Mesothelial cell of epicardium (in vitro differentiated cells): ENCODE measurements at regions not wholly inside any gene's neighbourhood (a gene's known extent, or its start where the extent isn't known, plus 50 kb on each side); places are given as distances from the start of the nearest gene placed in this dataset.

Experiments
- DNase-seq, 2 experiments: peaks; one replicate each; pipeline ENCODE4 v3.0.0; 2021; ENCODE audit warnings: low spot score in 2 of 2; ENCODE audit not compliant: unreplicated experiment in 2 of 2
- H3K27ac Mint-ChIP-seq: 2 replicates; pipeline ENCODE4 v1.8.0; 2021; ENCODE audit warnings: mixed read lengths
- H3K27me3 Mint-ChIP-seq: 2 replicates; pipeline ENCODE4 v1.8.0; 2021; ENCODE audit warnings: low read depth, mixed read lengths
- H3K36me3 Mint-ChIP-seq: 2 replicates; pipeline ENCODE4 v1.8.0; 2021; ENCODE audit warnings: mixed read lengths
- H3K4me1 Mint-ChIP-seq: 2 replicates; pipeline ENCODE4 v1.8.0; 2021; ENCODE audit warnings: mixed read lengths
- H3K4me3 Mint-ChIP-seq: 2 replicates; pipeline ENCODE4 v1.8.0; 2021; ENCODE audit warnings: mild to moderate bottlenecking, moderate library complexity, mixed read lengths
- H3K9me3 Mint-ChIP-seq: 2 replicates; pipeline ENCODE4 v1.8.0; 2021; ENCODE audit warnings: mixed read lengths
- CTCF ChIP-seq: fragments of 200-600 bp; sonication (generic); IDR thresholded peaks from one replicate; pipeline ENCODE4 v1.5.0; 2021; ENCODE audit warnings: antibody characterized with exemption; ENCODE audit not compliant: unreplicated experiment

- Mint-ChIP-seq H3K36me3 (no peaks in the 10 kb centered on the region), H3K27me3 (peaks cover 3% of the 10 kb centered on the region), H3K27ac (no peak overlapping the region), H3K4me1 (peaks cover 22% of the 10 kb centered on the region), H3K4me3 (no peak overlapping the region), H3K9me3 (no peaks in the 10 kb centered on the region)
- TF ChIP-seq CTCF: no peak
- DNase-seq: no peak
Measured at GRCh38 chr13:109666656-109667055, 119.7 kb downstream of the IRS2 start.

- no peak for TF ChIP-seq CTCF
- Mint-ChIP-seq H3K27ac (no peak overlapping the region), H3K9me3 (no peaks in the 10 kb centered on the region), H3K36me3 (no peaks in the 10 kb centered on the region), H3K27me3 (peaks cover 3% of the 10 kb centered on the region), H3K4me1 (peaks cover 22% of the 10 kb centered on the region), H3K4me3 (no peak overlapping the region)
- DNase-seq: no peak
Measured at GRCh38 chr13:109665781-109666249, 120.6 kb downstream of the IRS2 start.

- Mint-ChIP-seq H3K9me3 (no peaks in the 10 kb centered on the region), H3K4me3 (no peak overlapping the region), H3K27ac (no peak overlapping the region), H3K36me3 (no peaks in the 10 kb centered on the region), H3K27me3 (peaks cover 3% of the 10 kb centered on the region), H3K4me1 (peaks cover 22% of the 10 kb centered on the region)
- DNase-seq: no peak
- no peak for TF ChIP-seq CTCF
Measured at GRCh38 chr13:109665240-109665639, 121.1 kb downstream of the IRS2 start.

GRCh38 chr13:109657395-109657794 is 129.0 kb downstream of the IRS2 start:
- Mint-ChIP-seq H3K4me3 (no peak overlapping the region), H3K27ac (no peak overlapping the region), H3K27me3 (peaks cover 3% of the 10 kb centered on the region), H3K9me3 (no peaks in the 10 kb centered on the region), H3K36me3 (no peaks in the 10 kb centered on the region), H3K4me1 (peaks cover 16% of the 10 kb centered on the region)
- TF ChIP-seq CTCF: no peak
- no peak for DNase-seq

GRCh38 chr13:109656206-109656605 is 130.2 kb downstream of the IRS2 start:
- H3K27me3 Mint-ChIP-seq: no peaks in the 10 kb centered on the region
- no peak overlapping the region for H3K4me3 Mint-ChIP-seq
- H3K9me3 Mint-ChIP-seq: no peaks in the 10 kb centered on the region
- no peak for TF ChIP-seq CTCF
- no peak for DNase-seq
- no peak overlapping the region for H3K27ac Mint-ChIP-seq
- H3K4me1 Mint-ChIP-seq: peaks cover 16% of the 10 kb centered on the region
- H3K36me3 Mint-ChIP-seq: no peaks in the 10 kb centered on the region

- H3K9me3 Mint-ChIP-seq: no peaks in the 10 kb centered on the region
- peaks cover 16% of the 10 kb centered on the region for H3K4me1 Mint-ChIP-seq
- H3K4me3 Mint-ChIP-seq: no peak overlapping the region
- no peak for DNase-seq
- H3K36me3 Mint-ChIP-seq: no peaks in the 10 kb centered on the region
- H3K27me3 Mint-ChIP-seq: no peaks in the 10 kb centered on the region
- TF ChIP-seq CTCF: no peak
- no peak overlapping the region for H3K27ac Mint-ChIP-seq
Measured at GRCh38 chr13:109655611-109656010, 130.8 kb downstream of the IRS2 start.
